GM12878 (cell line): ENCODE measurements at regions not wholly inside any gene's neighbourhood (a gene's known extent, or its start where the extent isn't known, plus 50 kb on each side); places are given as distances from the start of the nearest gene placed in this dataset.

Experiments used
- ATAC-seq: fragments of 200-7000 bp; cut with Tn5 transposase; 3 replicates; pipeline ENCODE4 v1.9.1; 2020; ENCODE audit warnings: mild to moderate bottlenecking, moderate library complexity
- BruUV-seq: library from RNA; stranded (reverse); fragments of 400-500 nt; replicated peaks from 2 replicates; lab custom pipeline; 2021; lab: Mats Ljungman, UMichigan
- CTCF ChIA-PET: fragments of 300-600 bp; sonication (Branson Sonifier 250); formaldehyde crosslinking; extraction: SDS; loops from one replicate; lab custom pipeline; 2021; ENCODE audit warnings: inconsistent platforms; lab: Yijun Ruan, JAX
- POLR2A ChIA-PET: fragments of 350-600 bp; formaldehyde crosslinking; extraction: SDS; loops from one replicate; lab custom pipeline; 2021; ENCODE audit warnings: inconsistent platforms; lab: Charles Lee
- RAD21 ChIA-PET: fragments of 300-600 bp; sonication (Branson Sonifier 250); formaldehyde crosslinking; loops from one replicate; lab custom pipeline; 2023; ENCODE audit warnings: antibody characterized with exemption; ENCODE audit not compliant: unreplicated experiment; lab: Charles Lee
- SMC1A ChIA-PET: fragments of 300-600 bp; sonication (Branson Sonifier 250); formaldehyde crosslinking; loops from one replicate; lab custom pipeline; 2023; ENCODE audit not compliant: unreplicated experiment, uncharacterized antibody; lab: Charles Lee
- DNase-seq: peaks from one replicate; pipeline ENCODE4 v3.0.0-alpha.2; 2011; ENCODE audit warnings: low read depth, low spot score
- FAIRE-seq: peaks from 3 replicates; lab custom pipeline; 2011; peaks lifted over from hg19 to GRCh38; lab: Jason Lieb, UNC
- H2AFZ ChIP-seq: 2 replicates; pipeline ENCODE4 v1.6.0; 2011; ENCODE audit warnings: low read depth, low read length, control low read depth; ENCODE audit not compliant: control insufficient read depth
- H3K27ac ChIP-seq: 2 replicates; pipeline ENCODE4 v1.5.1; 2011; ENCODE audit warnings: control low read depth; ENCODE audit not compliant: control insufficient read depth, insufficient read depth
- H3K27me3 ChIP-seq, 2 experiments: replicated peaks in 1 of 2; 2 replicates each; pipeline versions ENCODE4 v1.6.0 to v1.6.1; 2011; ENCODE audit warnings: low read length in 1 of 2; ENCODE audit not compliant: control insufficient read depth in 2 of 2, insufficient read depth in 2 of 2
- H3K36me3 ChIP-seq, 2 experiments: 2 replicates each; pipeline ENCODE4 v1.5.1; 2011; ENCODE audit warnings: low read length in 1 of 2; ENCODE audit not compliant: control insufficient read depth in 2 of 2, insufficient read depth in 2 of 2
- H3K4me1 ChIP-seq: 2 replicates; pipeline ENCODE4 v1.6.1; 2011; ENCODE audit warnings: mild to moderate bottlenecking, low read length, moderate library complexity, mixed read lengths; ENCODE audit not compliant: control insufficient read depth, insufficient read depth
- H3K4me2 ChIP-seq: 2 replicates; pipeline ENCODE4 v1.6.0; 2011; ENCODE audit warnings: control low read depth; ENCODE audit not compliant: control insufficient read depth, insufficient read depth
- H3K4me3 ChIP-seq: fragments of 200-600 bp; sonication (generic); 2 replicates; pipeline ENCODE4 v1.5.1; 2016
- H3K79me2 ChIP-seq: 2 replicates; pipeline ENCODE4 v1.6.0; 2011; ENCODE audit warnings: low read length; ENCODE audit not compliant: control insufficient read depth, insufficient read depth
- H3K9ac ChIP-seq: 2 replicates; pipeline ENCODE4 v1.8.0; 2011; ENCODE audit warnings: low read length, control low read depth, mixed read lengths; ENCODE audit not compliant: control insufficient read depth, insufficient read depth
- H3K9me3 ChIP-seq: replicated peaks from 3 replicates; pipeline ENCODE4 v1.5.1; 2011; ENCODE audit warnings: mild to moderate bottlenecking, low read length; ENCODE audit not compliant: control insufficient read depth, insufficient read depth
- H4K20me1 ChIP-seq: 2 replicates; pipeline ENCODE4 v1.6.0; 2011; ENCODE audit not compliant: control insufficient read depth, insufficient read depth
- CBX5 ChIP-seq: sonication (generic); IDR thresholded peaks from 2 replicates; pipeline ENCODE4 v1.6.1; 2016; ENCODE audit warnings: low read depth, moderate library complexity, mild to moderate bottlenecking, inconsistent platforms
- HCFC1 ChIP-seq: fragments of 150-350 bp; IDR thresholded peaks from 2 replicates; pipeline ENCODE4 v1.6.1; 2014; ENCODE audit warnings: low read length
- IRF4 ChIP-seq: IDR thresholded peaks from 2 replicates; pipeline ENCODE4 v1.6.1; 2011; ENCODE audit warnings: low read depth, low read length
- YBX1 ChIP-seq: fragments of 450-650 bp; IDR thresholded peaks from 2 replicates; pipeline ENCODE4 v1.6.1; 2016; ENCODE audit warnings: antibody characterized with exemption
- WGBS: methylation state at CpG from one replicate; pipeline ENCODE4 v1.1.6; 2016; ENCODE audit warnings: low lambda C conversion rate; ENCODE audit not compliant: insufficient replicate concordance, insufficient coverage; ENCODE audit errors: missing lambda C conversion rate; 5-methylcytosine and 5-hydroxymethylcytosine counted together
- in situ Hi-C: fragments of 300-500 bp; cut with MboI; formaldehyde crosslinking; loops from 9 replicates; pipeline ENCODE4 v1.14.3; 2018; ENCODE audit warnings: mixed read lengths
- intact Hi-C: fragments of 100-400 bp; cut with micrococcal nuclease; formaldehyde crosslinking; loops from one replicate; pipeline ENCODE4 v1.14.2; 2022; ENCODE audit not compliant: unreplicated experiment
- TF ChIP-seq, protein P1 (sequence below): IDR thresholded peaks from 2 replicates; pipeline ENCODE4 v1.6.1; 2011; ENCODE audit warnings: mild to moderate bottlenecking, low read depth, low read length, moderate library complexity; ENCODE audit not compliant: insufficient replicate concordance
- TF ChIP-seq, protein P2 (sequence below): fragments of 450-650 bp; IDR thresholded peaks from 2 replicates; pipeline ENCODE4 v1.6.1; 2016; ENCODE audit warnings: mild to moderate bottlenecking, moderate library complexity, borderline replicate concordance
- TF ChIP-seq, protein P3 (sequence below): fragments of 450-650 bp; formaldehyde crosslinking; IDR thresholded peaks from 2 replicates; pipeline ENCODE4 v1.5.0; 2022; ENCODE audit warnings: mild to moderate bottlenecking, missing genetic modification characterization
- TF ChIP-seq, protein P4 (sequence below): IDR thresholded peaks from 2 replicates; pipeline ENCODE4 v1.6.1; 2012; ENCODE audit warnings: improper control_type of control experiment, low read depth, low read length; ENCODE audit not compliant: insufficient replicate concordance

DNA sequence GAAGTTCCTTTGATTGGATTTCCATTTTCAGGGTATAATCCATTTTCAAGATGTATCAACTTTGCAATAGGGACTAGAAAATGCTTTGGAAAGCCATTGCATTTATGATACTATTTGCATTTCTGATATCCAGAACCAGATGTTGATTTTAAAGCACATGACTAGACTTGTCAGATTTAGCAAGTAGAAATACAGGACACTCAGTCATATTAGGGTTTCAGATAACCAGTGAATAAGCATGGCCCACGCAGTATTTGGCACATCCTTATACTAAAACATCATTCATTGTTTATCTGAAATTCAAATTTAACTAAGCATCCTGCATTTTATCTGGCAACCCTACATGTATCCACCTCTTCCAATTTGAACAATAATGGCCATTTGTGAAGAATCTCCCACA, 113.3 kb upstream of the DPT start (continued):
- TF ChIP-seq, protein P1, sequence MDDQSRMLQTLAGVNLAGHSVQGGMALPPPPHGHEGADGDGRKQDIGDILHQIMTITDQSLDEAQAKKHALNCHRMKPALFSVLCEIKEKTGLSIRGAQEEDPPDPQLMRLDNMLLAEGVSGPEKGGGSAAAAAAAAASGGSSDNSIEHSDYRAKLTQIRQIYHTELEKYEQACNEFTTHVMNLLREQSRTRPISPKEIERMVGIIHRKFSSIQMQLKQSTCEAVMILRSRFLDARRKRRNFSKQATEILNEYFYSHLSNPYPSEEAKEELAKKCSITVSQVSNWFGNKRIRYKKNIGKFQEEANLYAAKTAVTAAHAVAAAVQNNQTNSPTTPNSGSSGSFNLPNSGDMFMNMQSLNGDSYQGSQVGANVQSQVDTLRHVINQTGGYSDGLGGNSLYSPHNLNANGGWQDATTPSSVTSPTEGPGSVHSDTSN, result no peak
- TF ChIP-seq, protein P2, sequence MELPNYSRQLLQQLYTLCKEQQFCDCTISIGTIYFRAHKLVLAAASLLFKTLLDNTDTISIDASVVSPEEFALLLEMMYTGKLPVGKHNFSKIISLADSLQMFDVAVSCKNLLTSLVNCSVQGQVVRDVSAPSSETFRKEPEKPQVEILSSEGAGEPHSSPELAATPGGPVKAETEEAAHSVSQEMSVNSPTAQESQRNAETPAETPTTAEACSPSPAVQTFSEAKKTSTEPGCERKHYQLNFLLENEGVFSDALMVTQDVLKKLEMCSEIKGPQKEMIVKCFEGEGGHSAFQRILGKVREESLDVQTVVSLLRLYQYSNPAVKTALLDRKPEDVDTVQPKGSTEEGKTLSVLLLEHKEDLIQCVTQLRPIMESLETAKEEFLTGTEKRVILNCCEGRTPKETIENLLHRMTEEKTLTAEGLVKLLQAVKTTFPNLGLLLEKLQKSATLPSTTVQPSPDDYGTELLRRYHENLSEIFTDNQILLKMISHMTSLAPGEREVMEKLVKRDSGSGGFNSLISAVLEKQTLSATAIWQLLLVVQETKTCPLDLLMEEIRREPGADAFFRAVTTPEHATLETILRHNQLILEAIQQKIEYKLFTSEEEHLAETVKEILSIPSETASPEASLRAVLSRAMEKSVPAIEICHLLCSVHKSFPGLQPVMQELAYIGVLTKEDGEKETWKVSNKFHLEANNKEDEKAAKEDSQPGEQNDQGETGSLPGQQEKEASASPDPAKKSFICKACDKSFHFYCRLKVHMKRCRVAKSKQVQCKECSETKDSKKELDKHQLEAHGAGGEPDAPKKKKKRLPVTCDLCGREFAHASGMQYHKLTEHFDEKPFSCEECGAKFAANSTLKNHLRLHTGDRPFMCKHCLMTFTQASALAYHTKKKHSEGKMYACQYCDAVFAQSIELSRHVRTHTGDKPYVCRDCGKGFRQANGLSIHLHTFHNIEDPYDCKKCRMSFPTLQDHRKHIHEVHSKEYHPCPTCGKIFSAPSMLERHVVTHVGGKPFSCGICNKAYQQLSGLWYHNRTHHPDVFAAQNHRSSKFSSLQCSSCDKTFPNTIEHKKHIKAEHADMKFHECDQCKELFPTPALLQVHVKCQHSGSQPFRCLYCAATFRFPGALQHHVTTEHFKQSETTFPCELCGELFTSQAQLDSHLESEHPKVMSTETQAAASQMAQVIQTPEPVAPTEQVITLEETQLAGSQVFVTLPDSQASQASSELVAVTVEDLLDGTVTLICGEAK, result no peak
- TF ChIP-seq IRF4, result no peak

DNA sequence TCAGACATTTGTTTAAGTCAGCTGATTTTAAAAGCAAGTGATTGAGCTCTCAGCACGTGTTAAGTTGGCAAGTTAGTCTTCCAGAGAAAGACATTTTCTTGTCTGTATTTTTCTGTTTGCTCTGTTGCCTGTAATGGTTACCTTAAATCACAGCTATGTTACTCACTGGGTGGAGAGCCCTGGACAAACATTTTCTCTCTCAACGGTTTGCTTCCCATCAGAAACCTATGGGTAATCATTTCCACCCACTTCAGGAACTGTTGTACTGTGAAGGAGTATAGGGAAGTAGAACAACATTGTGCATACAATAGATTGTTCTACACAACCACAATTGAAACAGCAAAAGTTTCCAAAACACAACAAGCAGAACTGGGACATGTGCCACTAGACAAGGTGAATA, 113.9 kb upstream of the DPT start:
- no peak overlapping the region for H3K27ac ChIP-seq
- BruUV-seq, result no TSS peak
- H3K4me2 ChIP-seq, result no peak overlapping the region
- H3K27me3 ChIP-seq, result no peaks in the 10 kb centered on the region
- no peak for FAIRE-seq
- DNase-seq, result no peak
- intact Hi-C loops (no loop called here), in situ Hi-C loops (no loop called here)
- SMC1A ChIA-PET, result interaction anchor here (1.0 to 1.3 kb wide), 4 partner anchors 9 to 38 kb away, joined by 3 read pairs; no protein-coding TSS in a partner anchor
- no peaks in the 10 kb centered on the region for H3K4me1 ChIP-seq
- H4K20me1 ChIP-seq, result no peaks in the 10 kb centered on the region
- CTCF ChIA-PET, result no interaction called here
- H3K9me3 ChIP-seq, result no peaks in the 10 kb centered on the region; the same call in 2 of the 3 replicates
- no peaks in the 10 kb centered on the region for H3K36me3 ChIP-seq
- RAD21 ChIA-PET, result no interaction called here
- no peak overlapping the region for H3K4me3 ChIP-seq
- no peak overlapping the region for H2AFZ ChIP-seq
- POLR2A ChIA-PET, result interaction anchor here (1.5 kb wide), 1 partner anchor 8 kb away, joined by 6 read pairs; no protein-coding TSS in a partner anchor
- WGBS, result 8% methylated on average over 2 of the region's 2 CpGs
- no peak overlapping the region for H3K9ac ChIP-seq
- ATAC-seq, result no peak
- H3K79me2 ChIP-seq, result no peaks in the 10 kb centered on the region
- TF ChIP-seq HCFC1 (no peak), YBX1 (no peak), CBX5 (no peak)
- TF ChIP-seq, protein P3, sequence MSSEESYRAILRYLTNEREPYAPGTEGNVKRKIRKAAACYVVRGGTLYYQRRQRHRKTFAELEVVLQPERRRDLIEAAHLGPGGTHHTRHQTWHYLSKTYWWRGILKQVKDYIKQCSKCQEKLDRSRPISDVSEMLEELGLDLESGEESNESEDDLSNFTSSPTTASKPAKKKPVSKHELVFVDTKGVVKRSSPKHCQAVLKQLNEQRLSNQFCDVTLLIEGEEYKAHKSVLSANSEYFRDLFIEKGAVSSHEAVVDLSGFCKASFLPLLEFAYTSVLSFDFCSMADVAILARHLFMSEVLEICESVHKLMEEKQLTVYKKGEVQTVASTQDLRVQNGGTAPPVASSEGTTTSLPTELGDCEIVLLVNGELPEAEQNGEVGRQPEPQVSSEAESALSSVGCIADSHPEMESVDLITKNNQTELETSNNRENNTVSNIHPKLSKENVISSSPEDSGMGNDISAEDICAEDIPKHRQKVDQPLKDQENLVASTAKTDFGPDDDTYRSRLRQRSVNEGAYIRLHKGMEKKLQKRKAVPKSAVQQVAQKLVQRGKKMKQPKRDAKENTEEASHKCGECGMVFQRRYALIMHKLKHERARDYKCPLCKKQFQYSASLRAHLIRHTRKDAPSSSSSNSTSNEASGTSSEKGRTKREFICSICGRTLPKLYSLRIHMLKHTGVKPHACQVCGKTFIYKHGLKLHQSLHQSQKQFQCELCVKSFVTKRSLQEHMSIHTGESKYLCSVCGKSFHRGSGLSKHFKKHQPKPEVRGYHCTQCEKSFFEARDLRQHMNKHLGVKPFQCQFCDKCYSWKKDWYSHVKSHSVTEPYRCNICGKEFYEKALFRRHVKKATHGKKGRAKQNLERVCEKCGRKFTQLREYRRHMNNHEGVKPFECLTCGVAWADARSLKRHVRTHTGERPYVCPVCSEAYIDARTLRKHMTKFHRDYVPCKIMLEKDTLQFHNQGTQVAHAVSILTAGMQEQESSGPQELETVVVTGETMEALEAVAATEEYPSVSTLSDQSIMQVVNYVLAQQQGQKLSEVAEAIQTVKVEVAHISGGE (CRISPR knock-in tag), result no peak
- TF ChIP-seq, protein P4, sequence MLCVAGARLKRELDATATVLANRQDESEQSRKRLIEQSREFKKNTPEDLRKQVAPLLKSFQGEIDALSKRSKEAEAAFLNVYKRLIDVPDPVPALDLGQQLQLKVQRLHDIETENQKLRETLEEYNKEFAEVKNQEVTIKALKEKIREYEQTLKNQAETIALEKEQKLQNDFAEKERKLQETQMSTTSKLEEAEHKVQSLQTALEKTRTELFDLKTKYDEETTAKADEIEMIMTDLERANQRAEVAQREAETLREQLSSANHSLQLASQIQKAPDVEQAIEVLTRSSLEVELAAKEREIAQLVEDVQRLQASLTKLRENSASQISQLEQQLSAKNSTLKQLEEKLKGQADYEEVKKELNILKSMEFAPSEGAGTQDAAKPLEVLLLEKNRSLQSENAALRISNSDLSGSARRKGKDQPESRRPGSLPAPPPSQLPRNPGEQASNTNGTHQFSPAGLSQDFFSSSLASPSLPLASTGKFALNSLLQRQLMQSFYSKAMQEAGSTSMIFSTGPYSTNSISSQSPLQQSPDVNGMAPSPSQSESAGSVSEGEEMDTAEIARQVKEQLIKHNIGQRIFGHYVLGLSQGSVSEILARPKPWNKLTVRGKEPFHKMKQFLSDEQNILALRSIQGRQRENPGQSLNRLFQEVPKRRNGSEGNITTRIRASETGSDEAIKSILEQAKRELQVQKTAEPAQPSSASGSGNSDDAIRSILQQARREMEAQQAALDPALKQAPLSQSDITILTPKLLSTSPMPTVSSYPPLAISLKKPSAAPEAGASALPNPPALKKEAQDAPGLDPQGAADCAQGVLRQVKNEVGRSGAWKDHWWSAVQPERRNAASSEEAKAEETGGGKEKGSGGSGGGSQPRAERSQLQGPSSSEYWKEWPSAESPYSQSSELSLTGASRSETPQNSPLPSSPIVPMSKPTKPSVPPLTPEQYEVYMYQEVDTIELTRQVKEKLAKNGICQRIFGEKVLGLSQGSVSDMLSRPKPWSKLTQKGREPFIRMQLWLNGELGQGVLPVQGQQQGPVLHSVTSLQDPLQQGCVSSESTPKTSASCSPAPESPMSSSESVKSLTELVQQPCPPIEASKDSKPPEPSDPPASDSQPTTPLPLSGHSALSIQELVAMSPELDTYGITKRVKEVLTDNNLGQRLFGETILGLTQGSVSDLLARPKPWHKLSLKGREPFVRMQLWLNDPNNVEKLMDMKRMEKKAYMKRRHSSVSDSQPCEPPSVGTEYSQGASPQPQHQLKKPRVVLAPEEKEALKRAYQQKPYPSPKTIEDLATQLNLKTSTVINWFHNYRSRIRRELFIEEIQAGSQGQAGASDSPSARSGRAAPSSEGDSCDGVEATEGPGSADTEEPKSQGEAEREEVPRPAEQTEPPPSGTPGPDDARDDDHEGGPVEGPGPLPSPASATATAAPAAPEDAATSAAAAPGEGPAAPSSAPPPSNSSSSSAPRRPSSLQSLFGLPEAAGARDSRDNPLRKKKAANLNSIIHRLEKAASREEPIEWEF, result no peak
